HG03521 (cell line): ENCODE measurements at regions not wholly inside any gene's neighbourhood (a gene's known extent, or its start where the extent isn't known, plus 50 kb on each side); places are given as distances from the start of the nearest gene placed in this dataset.
A peak's percentile ranks its signal among the peaks of the same experiment; 100 is the strongest.

Experiments
- ATAC-seq: cut with Tn5 transposase; IDR thresholded peaks from one replicate; pipeline ENCODE4 v1.9.1; 2021; ENCODE audit warnings: mild to moderate bottlenecking, moderate library complexity; ENCODE audit not compliant: unreplicated experiment

- ATAC-seq, result no peak
Measured at GRCh38 chr12:125417446-125417845, 352.2 kb downstream of the AACS start.

DNA sequence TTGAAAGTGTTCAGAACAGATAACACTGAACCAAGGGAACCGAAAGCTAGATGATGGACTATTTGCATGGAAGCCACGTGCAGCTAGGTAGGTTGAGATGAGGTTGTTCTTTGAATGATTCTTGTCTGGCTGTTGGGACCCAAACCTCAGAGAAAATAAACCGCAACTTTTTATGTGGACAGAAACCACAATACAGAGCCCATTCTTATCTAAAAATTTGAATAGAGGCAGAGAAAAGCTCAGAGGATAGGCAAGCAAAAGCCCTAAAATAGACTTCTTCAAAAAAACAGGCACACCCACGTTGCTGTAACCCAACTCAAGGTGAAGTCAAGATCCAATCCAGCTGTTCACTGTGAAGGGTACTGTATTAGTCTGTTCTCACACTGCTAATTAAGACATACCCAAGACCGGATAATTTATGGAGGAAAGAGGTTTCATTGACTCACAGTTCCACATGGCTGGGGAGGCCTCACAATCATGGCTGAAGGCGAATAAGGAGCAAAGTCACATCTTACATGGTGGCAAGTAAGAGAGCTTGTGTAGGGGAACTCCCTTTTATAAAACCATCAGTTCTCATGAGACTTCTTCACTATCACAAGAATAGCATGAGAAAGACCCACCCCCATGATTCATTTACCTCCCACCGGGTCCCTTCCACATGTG lies 353.8 kb downstream of the AACS start:
- ATAC-seq, result peak; percentile 71

DNA sequence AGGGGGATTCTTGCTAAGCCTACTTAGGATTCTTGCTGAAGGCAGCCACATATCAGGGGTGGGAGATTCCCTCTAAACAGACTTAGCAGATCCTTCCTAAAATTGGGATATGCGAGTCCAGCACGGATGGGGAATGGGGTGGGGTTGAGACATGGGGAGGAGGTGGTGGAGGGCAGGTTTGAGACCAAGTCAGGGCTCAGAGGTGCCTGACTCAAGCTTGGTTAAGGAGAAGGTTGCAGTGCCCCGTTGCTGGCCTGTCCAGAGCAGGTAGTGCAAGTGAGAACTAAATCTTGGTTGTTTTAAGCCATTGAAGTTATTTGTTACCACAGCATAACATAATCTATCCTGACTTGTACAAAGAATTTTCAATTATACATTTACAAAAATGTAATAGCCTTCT lies 359.7 kb downstream of the AACS start:
- ATAC-seq, result no peak

GRCh38 chr12:125431516-125431915 lies 366.3 kb downstream of the AACS start:
- no peak for ATAC-seq

- ATAC-seq, result no peak
Measured at GRCh38 chr12:125434131-125434530, 368.9 kb downstream of the AACS start.

DNA sequence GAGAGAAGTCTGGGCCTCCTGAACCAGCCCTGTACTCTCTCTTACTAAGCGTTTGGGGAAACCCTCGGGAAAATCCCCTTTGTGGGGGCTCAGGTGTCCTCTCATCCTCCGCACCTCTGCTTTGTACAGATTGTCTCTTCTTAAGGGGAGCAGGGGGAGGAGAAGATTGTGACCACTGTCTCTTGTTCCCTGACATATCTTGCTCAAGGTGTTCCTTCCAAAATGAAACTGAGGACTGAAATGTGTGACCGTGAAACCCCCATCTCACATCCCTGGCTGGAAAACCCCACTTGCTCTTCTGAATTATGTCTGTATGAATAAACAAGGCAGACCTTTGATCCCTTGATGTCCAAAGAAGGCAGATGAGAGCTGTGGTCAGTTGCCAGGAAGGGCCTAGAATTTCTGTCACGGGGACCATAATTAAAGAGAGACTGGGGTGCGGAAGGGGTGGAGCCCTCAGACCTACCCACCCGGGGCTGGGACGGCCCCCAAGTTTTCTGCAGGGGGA lies 369.8 kb downstream of the AACS start:
- peak; percentile 49 for ATAC-seq

GRCh38 chr12:125435871-125436270 lies 370.6 kb downstream of the AACS start:
- ATAC-seq, result no peak

DNA sequence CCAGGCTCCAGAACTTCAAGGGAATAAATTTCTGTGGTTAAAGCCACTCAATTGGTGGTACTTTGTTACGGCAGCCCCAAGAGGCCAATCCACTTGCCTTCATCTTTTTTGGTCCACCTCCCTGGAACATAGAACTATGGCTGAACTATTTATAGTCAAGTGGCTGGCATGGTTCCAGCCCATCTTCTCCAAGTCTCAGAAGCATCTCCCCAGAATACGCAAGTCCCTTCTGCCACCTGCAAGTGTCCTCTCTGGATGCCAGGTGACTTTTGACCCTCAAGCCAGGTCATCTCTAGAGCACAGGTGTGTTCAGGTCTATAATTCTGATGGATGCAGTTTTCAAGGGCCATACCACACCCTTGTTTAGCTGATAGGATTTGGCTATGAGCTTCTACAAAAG lies 371.5 kb downstream of the AACS start:
- ATAC-seq, result no peak

- no peak for ATAC-seq
Measured at GRCh38 chr12:125440399-125440798, 375.2 kb downstream of the AACS start.

DNA sequence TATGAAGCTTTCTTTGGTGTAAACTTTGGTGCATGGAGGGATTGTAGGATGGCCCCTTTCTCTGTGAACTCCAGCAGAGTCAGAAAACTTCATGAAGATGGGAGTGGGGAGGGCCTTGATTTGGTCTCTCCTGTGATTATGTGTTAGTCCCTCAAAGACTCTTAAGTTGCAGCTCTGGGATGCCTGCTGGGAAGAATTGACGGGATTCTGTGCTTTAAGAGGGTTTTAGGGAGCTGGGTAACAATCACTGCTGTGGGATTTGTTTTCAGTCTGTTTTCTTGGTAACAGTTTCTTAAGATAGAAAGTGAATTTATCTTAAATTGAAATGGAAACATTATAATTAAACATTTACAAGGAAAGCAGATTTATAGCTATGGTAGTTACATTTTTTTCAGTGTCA lies 378.1 kb downstream of the AACS start:
- no peak for ATAC-seq

GRCh38 chr12:125451408-125451807 lies 386.2 kb downstream of the AACS start:
- no peak for ATAC-seq

GRCh38 chr12:125453751-125454150 lies 388.5 kb downstream of the AACS start:
- ATAC-seq, result no peak

GRCh38 chr12:125454291-125454690 lies 389.1 kb downstream of the AACS start:
- no peak for ATAC-seq

- ATAC-seq, result no peak
Measured at GRCh38 chr12:125454786-125455480, 389.7 kb downstream of the AACS start.

- no peak for ATAC-seq
Measured at GRCh38 chr12:125455556-125455955, 390.3 kb downstream of the AACS start.

DNA sequence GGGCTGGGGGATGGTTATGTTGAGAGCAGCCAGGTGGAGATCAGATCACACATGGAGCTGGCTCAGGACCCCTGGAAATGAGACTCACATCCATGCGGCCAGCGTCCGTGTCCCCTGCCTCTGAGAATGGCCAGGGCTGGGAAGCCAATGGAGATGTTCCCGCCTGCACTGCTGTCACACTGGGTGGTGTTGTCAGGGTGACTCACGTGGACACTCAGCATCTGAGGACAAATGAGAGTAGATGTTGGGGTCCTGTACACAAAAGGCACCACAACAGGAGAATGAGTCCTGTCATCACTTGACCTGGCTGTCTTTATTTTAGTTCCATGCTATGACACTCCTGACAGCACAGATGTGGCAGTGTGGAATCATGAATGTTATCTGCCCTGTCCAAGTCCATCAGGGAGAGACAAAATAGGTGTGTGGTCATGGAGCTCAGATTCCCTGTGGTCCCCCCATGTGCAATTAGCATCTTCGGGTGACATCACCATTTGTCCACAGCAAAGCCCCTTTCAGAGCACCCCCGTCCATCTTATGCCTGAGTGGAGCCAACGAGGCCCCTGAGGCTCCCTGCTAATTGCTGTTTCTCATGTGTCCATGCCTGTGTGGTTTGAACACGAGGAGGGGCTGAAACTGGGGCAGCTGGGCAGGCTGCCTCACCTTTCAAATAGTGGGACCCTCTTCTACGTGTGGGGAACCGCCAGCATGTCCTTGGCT lies 393.5 kb downstream of the AACS start:
- no peak for ATAC-seq

DNA sequence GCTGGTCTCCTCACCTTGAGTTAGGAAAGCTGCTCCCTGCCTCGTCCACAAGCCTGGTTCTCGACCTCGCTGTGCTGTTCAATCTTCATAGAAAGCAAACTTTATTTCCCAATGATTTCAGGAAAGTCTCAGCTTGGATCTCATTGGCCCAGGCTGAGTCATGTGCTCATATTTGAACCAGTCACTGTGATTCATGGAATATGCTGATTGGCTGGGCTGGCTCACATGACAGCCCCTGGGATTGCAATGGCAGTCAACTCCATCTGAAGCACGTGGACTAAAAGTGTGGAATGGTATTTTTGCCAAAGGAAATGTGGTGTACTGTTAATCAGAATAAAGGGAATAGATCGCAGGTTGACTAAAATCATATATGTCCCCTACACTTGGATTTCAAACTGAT lies 396.6 kb downstream of the AACS start:
- no peak for ATAC-seq

GRCh38 chr12:125463386-125463785 lies 398.2 kb downstream of the AACS start:
- no peak for ATAC-seq

DNA sequence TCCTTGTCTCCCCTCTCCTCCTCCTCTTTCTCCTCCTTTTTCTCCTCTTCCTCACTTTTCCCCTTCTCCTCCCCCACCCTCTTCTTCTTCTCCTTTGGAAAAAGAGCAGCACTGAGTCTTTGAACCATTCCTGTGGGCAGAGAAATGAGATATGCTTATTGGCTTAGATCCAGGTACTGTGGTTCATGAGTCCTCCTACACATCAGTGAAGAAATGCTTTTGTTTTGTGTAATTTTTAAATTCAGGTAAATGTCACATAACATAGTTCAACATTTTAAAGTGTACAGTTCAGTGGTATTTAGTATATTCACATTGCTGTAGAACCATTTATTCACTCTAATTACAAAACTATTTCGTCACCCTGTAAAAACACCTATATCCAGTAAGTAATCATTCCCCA lies 402.1 kb downstream of the AACS start:
- no peak for ATAC-seq

- ATAC-seq, result no peak
Measured at GRCh38 chr12:125469683-125470082, 404.4 kb downstream of the AACS start.

GRCh38 chr12:125470838-125471783 lies 405.9 kb downstream of the AACS start:
- no peak for ATAC-seq
